Prostate gland (tissue), 2 donors: ENCODE measurements at regions not wholly inside any gene's neighbourhood (a gene's known extent, or its start where the extent isn't known, plus 50 kb on each side); places are given as distances from the start of the nearest gene placed in this dataset.

Source experiments
- CTCF ChIP-seq, 4 experiments: fragments of 200-600 bp in 2 of 4; fragments of 450-650 bp in 2 of 4; sonication (generic) in 2 of 4; IDR thresholded peaks; 1 replicate in 3 of 4; 2 replicates in 1 of 4; pipeline ENCODE4 v1.5.1; 2016 to 2019; ENCODE audit warnings: antibody characterized with exemption in 4 of 4, mild to moderate bottlenecking in 2 of 4, moderate library complexity in 2 of 4
- POLR2A ChIP-seq: fragments of 450-650 bp; IDR thresholded peaks from one replicate; pipeline ENCODE4 v1.6.1; 2016; ENCODE audit warnings: antibody characterized with exemption, mild to moderate bottlenecking
- POLR2AphosphoS5 ChIP-seq: sonication (generic); formaldehyde crosslinking; IDR thresholded peaks from one replicate; pipeline ENCODE4 v1.6.1; 2017; ENCODE audit warnings: antibody characterized with exemption

GRCh38 chr3:124653071-124653796 lies 77.0 kb upstream of the UMPS start:
- no peak for TF ChIP-seq CTCF (IDR thresholded peaks at IDR 0.05)
- no peak for TF ChIP-seq POLR2AphosphoS5
- TF ChIP-seq POLR2A: no peak
